ENCODE measurements at regions not wholly inside any gene's neighbourhood (a gene's known extent, or its start where the extent isn't known, plus 50 kb on each side); places are given as distances from the start of the nearest gene placed in this dataset.

DNA sequence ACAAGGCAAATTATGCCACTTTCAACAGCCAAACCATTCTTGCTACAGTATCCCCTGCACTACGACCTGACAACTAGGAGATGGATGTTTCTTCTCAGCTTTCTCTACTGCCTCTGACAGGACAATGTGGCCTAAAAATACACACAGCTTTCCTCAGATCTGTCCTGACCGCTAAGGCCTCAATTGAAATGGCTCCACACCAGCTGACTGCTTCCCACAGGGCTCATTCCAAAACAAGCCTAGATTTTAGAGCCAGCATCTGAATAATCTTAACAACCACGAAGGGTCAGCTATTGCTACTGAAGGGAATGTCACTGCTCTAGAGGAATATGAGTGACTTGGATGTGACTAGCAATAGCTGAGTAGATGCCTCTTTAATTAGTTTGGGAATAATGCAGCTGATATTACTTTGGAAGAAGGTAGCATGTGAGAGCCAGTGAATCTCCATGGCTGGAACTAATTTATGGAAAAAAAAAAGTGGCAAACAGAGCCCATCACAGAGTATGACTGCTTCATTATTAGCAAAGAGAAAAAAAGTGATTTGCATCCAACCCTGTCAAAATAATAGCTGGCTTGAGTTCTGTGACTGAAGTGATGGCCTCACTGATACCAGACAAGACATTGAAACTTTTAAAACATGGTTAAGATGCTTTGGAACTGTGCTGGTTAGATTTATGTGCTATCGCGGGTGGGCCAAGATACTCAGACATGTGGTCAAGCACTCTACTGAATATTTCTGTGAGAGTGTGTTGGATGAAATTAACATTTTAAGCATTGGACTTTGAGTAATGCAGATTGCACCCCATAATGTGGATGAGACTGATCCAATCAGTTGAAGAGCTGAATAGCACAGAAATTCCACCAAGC is 450.2 kb downstream of the NR2F1-AS1 start:
- no peak overlapping the region for H3K27ac ChIP-seq (ENCODE audit: low read depth, low read length)
- H3K9ac ChIP-seq (ENCODE audit: low read depth, low read length): no peak overlapping the region
- no peaks in the 10 kb centered on the region for H3K4me1 ChIP-seq (ENCODE audit: control insufficient read depth, insufficient read depth, low read length)
- no peak overlapping the region for H3K4me3 ChIP-seq (ENCODE audit: low read depth, low read length)
- no peaks in the 10 kb centered on the region for H3K9me3 ChIP-seq (ENCODE audit: control insufficient read depth, insufficient read depth, low read length)
- H3K27me3 ChIP-seq (ENCODE audit: control insufficient read depth, insufficient read depth, low read length): no peaks in the 10 kb centered on the region
- H3K36me3 ChIP-seq (ENCODE audit: control insufficient read depth, insufficient read depth, low read length): no peaks in the 10 kb centered on the region

- H3K9ac ChIP-seq (ENCODE audit: low read depth, low read length): no peak overlapping the region
- H3K4me1 ChIP-seq (ENCODE audit: control insufficient read depth, insufficient read depth, low read length): no peaks in the 10 kb centered on the region
- H3K36me3 ChIP-seq (ENCODE audit: control insufficient read depth, insufficient read depth, low read length): no peaks in the 10 kb centered on the region
- H3K9me3 ChIP-seq (ENCODE audit: control insufficient read depth, insufficient read depth, low read length): no peaks in the 10 kb centered on the region
- no peak overlapping the region for H3K27ac ChIP-seq (ENCODE audit: low read depth, low read length)
- no peaks in the 10 kb centered on the region for H3K27me3 ChIP-seq (ENCODE audit: control insufficient read depth, insufficient read depth, low read length)
- no peak overlapping the region for H3K4me3 ChIP-seq (ENCODE audit: low read depth, low read length)
Observed at GRCh38 chr5:93126634-93127033, 454.4 kb downstream of the NR2F1-AS1 start.

DNA sequence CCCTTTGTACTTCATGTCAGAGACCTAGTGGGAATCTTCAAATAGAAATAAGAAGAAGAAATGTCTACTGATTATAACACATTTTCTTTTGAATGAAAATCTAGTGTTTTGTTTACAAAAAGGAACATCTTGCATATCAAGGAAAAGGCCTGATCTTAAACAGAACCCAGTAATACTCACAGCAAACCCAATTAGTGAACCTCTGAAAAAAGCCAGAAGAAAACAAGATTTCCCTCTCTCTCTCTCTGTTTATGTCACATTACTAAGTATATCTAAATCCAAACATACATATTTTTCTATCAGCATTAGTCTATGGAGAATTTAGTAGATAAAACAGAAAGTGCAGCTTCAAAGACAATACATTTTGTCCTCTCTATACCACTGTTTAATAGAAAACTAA is 457.9 kb downstream of the NR2F1-AS1 start:
- no peak overlapping the region for H3K9ac ChIP-seq (ENCODE audit: low read depth, low read length)
- no peak overlapping the region for H3K4me3 ChIP-seq (ENCODE audit: low read depth, low read length)
- no peaks in the 10 kb centered on the region for H3K36me3 ChIP-seq (ENCODE audit: control insufficient read depth, insufficient read depth, low read length)
- no peaks in the 10 kb centered on the region for H3K9me3 ChIP-seq (ENCODE audit: control insufficient read depth, insufficient read depth, low read length)
- no peak overlapping the region for H3K27ac ChIP-seq (ENCODE audit: low read depth, low read length)
- no peaks in the 10 kb centered on the region for H3K27me3 ChIP-seq (ENCODE audit: control insufficient read depth, insufficient read depth, low read length)
- peaks cover 12% of the 10 kb centered on the region for H3K4me1 ChIP-seq (ENCODE audit: control insufficient read depth, insufficient read depth, low read length)

GRCh38 chr5:93122446-93122845 is 458.6 kb downstream of the NR2F1-AS1 start:
- Histone ChIP-seq H3K9me3 (ENCODE audit: control insufficient read depth, insufficient read depth, low read length) (no peaks in the 10 kb centered on the region), H3K36me3 (ENCODE audit: control insufficient read depth, insufficient read depth, low read length) (no peaks in the 10 kb centered on the region), H3K4me1 (ENCODE audit: control insufficient read depth, insufficient read depth, low read length) (peaks cover 12% of the 10 kb centered on the region), H3K4me3 (ENCODE audit: low read depth, low read length) (no peak overlapping the region), H3K27me3 (ENCODE audit: control insufficient read depth, insufficient read depth, low read length) (no peaks in the 10 kb centered on the region), H3K9ac (ENCODE audit: low read depth, low read length) (no peak overlapping the region), H3K27ac (ENCODE audit: low read depth, low read length) (no peak overlapping the region)

GRCh38 chr5:93120771-93121170 is 460.2 kb downstream of the NR2F1-AS1 start:
- Histone ChIP-seq H3K27ac (ENCODE audit: low read depth, low read length) (no peak overlapping the region), H3K4me3 (ENCODE audit: low read depth, low read length) (no peak overlapping the region), H3K9me3 (ENCODE audit: control insufficient read depth, insufficient read depth, low read length) (no peaks in the 10 kb centered on the region), H3K36me3 (ENCODE audit: control insufficient read depth, insufficient read depth, low read length) (no peaks in the 10 kb centered on the region), H3K27me3 (ENCODE audit: control insufficient read depth, insufficient read depth, low read length) (no peaks in the 10 kb centered on the region), H3K4me1 (ENCODE audit: control insufficient read depth, insufficient read depth, low read length) (peaks cover 12% of the 10 kb centered on the region), H3K9ac (ENCODE audit: low read depth, low read length) (no peak overlapping the region)

DNA sequence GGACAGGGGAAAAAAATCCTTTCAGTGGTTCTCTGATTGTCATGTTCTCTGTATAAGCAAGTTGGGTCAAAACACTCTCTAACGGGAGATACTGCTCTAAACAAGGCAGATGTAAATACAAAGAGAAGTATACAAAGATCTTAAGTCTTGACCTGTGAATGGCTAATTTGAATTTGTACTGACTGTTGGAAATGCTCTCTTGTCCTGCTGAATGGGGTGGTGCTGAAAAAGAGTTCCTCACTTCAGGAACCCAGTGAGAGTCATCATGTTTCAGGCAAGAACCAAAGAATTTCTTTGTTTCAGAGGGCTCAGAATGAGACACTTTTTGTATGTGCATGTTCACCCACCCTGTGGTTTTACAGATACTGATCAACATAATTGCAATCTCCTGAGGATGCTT is 461.0 kb downstream of the NR2F1-AS1 start:
- Histone ChIP-seq H3K9me3 (ENCODE audit: control insufficient read depth, insufficient read depth, low read length) (no peaks in the 10 kb centered on the region), H3K36me3 (ENCODE audit: control insufficient read depth, insufficient read depth, low read length) (no peaks in the 10 kb centered on the region), H3K9ac (ENCODE audit: low read depth, low read length) (no peak overlapping the region), H3K4me1 (ENCODE audit: control insufficient read depth, insufficient read depth, low read length) (peaks cover 12% of the 10 kb centered on the region), H3K27ac (ENCODE audit: low read depth, low read length) (no peak overlapping the region), H3K27me3 (ENCODE audit: control insufficient read depth, insufficient read depth, low read length) (no peaks in the 10 kb centered on the region), H3K4me3 (ENCODE audit: low read depth, low read length) (no peak overlapping the region)

DNA sequence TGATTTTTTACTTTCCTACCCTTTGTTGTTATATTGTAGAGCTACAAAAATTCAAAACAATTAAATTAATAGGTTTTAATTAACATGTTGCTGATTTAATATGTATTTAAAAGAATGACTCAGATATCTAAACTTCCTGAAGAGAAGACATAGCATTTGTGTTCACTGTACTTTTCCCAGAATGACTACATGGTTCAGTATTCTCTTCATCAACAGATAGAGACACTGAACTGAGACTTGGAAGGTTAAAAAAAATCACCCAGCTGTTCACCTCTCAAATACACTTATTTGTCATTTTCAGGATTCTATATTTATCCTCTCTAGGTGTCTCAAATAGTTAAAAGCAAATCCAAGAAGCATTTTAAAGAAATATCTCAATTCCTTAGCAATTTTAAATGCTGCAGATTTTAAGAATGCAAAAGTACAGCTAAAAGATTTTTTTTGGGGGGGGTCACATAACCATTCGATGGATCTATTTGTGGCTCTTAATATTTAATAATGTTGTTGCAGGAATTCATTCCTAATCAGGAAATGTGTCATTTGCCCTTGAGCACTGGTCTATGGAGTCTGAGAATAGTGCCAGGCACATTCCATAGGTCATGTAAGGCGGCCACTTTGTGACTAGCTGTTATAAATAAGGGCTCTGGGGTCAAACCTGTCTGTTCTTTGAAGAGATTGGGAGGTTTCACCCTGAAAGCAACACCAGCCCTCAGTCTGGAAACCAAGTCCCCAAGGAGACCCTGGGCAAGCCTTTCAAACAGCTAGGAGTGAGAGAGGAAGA is 463.1 kb downstream of the NR2F1-AS1 start:
- Histone ChIP-seq H3K4me3 (ENCODE audit: low read depth, low read length) (no peak overlapping the region), H3K36me3 (ENCODE audit: control insufficient read depth, insufficient read depth, low read length) (no peaks in the 10 kb centered on the region), H3K27ac (ENCODE audit: low read depth, low read length) (no peak overlapping the region), H3K27me3 (ENCODE audit: control insufficient read depth, insufficient read depth, low read length) (no peaks in the 10 kb centered on the region), H3K9ac (ENCODE audit: low read depth, low read length) (no peak overlapping the region), H3K9me3 (ENCODE audit: control insufficient read depth, insufficient read depth, low read length) (no peaks in the 10 kb centered on the region), H3K4me1 (ENCODE audit: control insufficient read depth, insufficient read depth, low read length) (peaks cover 12% of the 10 kb centered on the region)

GRCh38 chr5:93107805-93108520 is 473.1 kb downstream of the NR2F1-AS1 start:
- Histone ChIP-seq H3K27me3 (ENCODE audit: control insufficient read depth, insufficient read depth, low read length) (no peaks in the 10 kb centered on the region), H3K4me1 (ENCODE audit: control insufficient read depth, insufficient read depth, low read length) (no peaks in the 10 kb centered on the region), H3K36me3 (ENCODE audit: control insufficient read depth, insufficient read depth, low read length) (no peaks in the 10 kb centered on the region), H3K4me3 (ENCODE audit: low read depth, low read length) (no peak overlapping the region), H3K9ac (ENCODE audit: low read depth, low read length) (no peak overlapping the region), H3K27ac (ENCODE audit: low read depth, low read length) (no peak overlapping the region), H3K9me3 (ENCODE audit: control insufficient read depth, insufficient read depth, low read length) (no peaks in the 10 kb centered on the region)

DNA sequence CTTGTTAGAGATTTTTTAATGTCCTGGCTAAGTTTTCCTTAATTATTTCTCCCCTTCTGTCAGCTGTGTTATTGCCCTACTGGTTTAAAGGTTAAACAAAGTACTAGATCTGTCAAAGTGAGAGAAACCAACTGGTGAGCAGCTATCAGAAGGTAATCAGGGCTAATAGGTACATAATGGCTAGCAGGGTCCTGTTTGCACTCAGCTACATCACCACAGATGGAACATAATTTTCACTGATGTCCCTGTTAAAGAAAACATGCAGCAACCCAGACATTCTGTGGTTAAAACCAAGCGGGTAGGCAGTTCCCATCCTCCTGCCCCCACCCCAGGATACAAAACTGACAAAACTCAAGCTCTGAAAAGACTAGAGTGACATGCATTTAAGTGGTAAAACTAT is 473.9 kb downstream of the NR2F1-AS1 start:
- H3K9me3 ChIP-seq (ENCODE audit: control insufficient read depth, insufficient read depth, low read length): no peaks in the 10 kb centered on the region
- H3K4me1 ChIP-seq (ENCODE audit: control insufficient read depth, insufficient read depth, low read length): no peaks in the 10 kb centered on the region
- H3K27me3 ChIP-seq (ENCODE audit: control insufficient read depth, insufficient read depth, low read length): no peaks in the 10 kb centered on the region
- no peaks in the 10 kb centered on the region for H3K36me3 ChIP-seq (ENCODE audit: control insufficient read depth, insufficient read depth, low read length)
- no peak overlapping the region for H3K9ac ChIP-seq (ENCODE audit: low read depth, low read length)
- no peak overlapping the region for H3K27ac ChIP-seq (ENCODE audit: low read depth, low read length)
- no peak overlapping the region for H3K4me3 ChIP-seq (ENCODE audit: low read depth, low read length)

DNA sequence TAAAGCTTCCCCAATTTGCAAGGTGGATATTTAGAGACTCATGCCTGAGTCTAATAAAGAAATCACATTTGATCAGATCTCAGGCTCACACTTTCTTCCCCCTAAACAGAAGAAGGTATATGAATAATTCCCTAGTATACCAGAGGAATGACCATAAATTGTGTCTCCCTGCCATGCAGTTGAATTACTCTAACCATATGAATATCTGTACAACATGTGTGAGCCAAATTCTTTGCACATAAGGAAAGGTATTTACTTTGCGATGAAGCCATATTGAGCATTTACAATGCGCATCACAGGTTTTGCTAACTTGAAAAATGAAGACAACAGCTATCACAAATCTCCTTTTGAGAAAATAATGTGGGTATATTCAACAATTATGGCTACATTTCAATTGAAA is 479.4 kb downstream of the NR2F1-AS1 start:
- H3K27ac ChIP-seq (ENCODE audit: low read depth, low read length): no peak overlapping the region
- H3K9ac ChIP-seq (ENCODE audit: low read depth, low read length): no peak overlapping the region
- H3K4me1 ChIP-seq (ENCODE audit: control insufficient read depth, insufficient read depth, low read length): no peaks in the 10 kb centered on the region
- no peaks in the 10 kb centered on the region for H3K27me3 ChIP-seq (ENCODE audit: control insufficient read depth, insufficient read depth, low read length)
- H3K9me3 ChIP-seq (ENCODE audit: control insufficient read depth, insufficient read depth, low read length): no peaks in the 10 kb centered on the region
- H3K4me3 ChIP-seq (ENCODE audit: low read depth, low read length): no peak overlapping the region
- no peaks in the 10 kb centered on the region for H3K36me3 ChIP-seq (ENCODE audit: control insufficient read depth, insufficient read depth, low read length)

DNA sequence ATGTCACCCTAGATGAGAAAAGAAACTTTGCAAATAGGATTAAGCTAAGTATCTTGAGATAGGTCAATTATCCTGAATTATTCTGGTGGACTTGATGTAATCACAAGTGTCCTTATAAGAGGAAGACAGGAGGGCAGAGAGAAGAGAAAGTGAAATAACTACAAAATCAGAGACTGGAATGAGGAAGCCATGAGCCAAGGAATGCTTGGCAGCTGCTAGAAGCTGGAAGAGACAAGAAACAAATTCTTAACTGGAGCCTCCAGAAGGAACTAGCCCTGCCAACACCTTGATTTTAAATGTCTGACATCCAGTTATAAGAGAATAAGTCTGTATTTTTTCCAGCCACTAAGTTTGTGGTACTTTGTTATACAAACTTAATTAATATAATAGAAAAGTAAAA is 480.0 kb downstream of the NR2F1-AS1 start:
- no peak overlapping the region for H3K27ac ChIP-seq (ENCODE audit: low read depth, low read length)
- H3K9me3 ChIP-seq (ENCODE audit: control insufficient read depth, insufficient read depth, low read length): no peaks in the 10 kb centered on the region
- H3K4me3 ChIP-seq (ENCODE audit: low read depth, low read length): no peak overlapping the region
- H3K27me3 ChIP-seq (ENCODE audit: control insufficient read depth, insufficient read depth, low read length): no peaks in the 10 kb centered on the region
- H3K9ac ChIP-seq (ENCODE audit: low read depth, low read length): no peak overlapping the region
- no peaks in the 10 kb centered on the region for H3K36me3 ChIP-seq (ENCODE audit: control insufficient read depth, insufficient read depth, low read length)
- H3K4me1 ChIP-seq (ENCODE audit: control insufficient read depth, insufficient read depth, low read length): no peaks in the 10 kb centered on the region

Measured in HUES48 (cell line).